Keratinocyte (primary cell): ENCODE measurements at regions not wholly inside any gene's neighbourhood (a gene's known extent, or its start where the extent isn't known, plus 50 kb on each side); places are given as distances from the start of the nearest gene placed in this dataset.
A peak's percentile ranks its signal among the peaks of the same experiment; 100 is the strongest.

Experiments used
- DNase-seq: peaks from one replicate; pipeline ENCODE4 v3.0.0-alpha.2; 2011; ENCODE audit warnings: low read depth, missing footprints, low spot score
- FAIRE-seq: peaks from 2 replicates; lab custom pipeline; 2011; peaks lifted over from hg19 to GRCh38; lab: Jason Lieb, UNC
- H2AFZ ChIP-seq: 2 replicates; pipeline ENCODE4 v1.6.0; 2012; ENCODE audit warnings: low read length, control low read depth, inconsistent platforms; ENCODE audit not compliant: control insufficient read depth
- H3K27ac ChIP-seq: 2 replicates; pipeline ENCODE4 v1.5.1; 2011; ENCODE audit warnings: low read length; ENCODE audit not compliant: control insufficient read depth, insufficient read depth
- H3K27me3 ChIP-seq: 3 replicates; pipeline ENCODE4 v1.6.0; 2011; ENCODE audit warnings: low read length; ENCODE audit not compliant: control insufficient read depth, insufficient read depth; ENCODE audit errors: extremely low read depth
- H3K36me3 ChIP-seq, 2 experiments: 2 replicates in 1 of 2; 3 replicates in 1 of 2; pipeline ENCODE4 v1.5.1; 2011; ENCODE audit warnings: low read length in 2 of 2, mild to moderate bottlenecking in 1 of 2; ENCODE audit not compliant: control insufficient read depth in 2 of 2, insufficient read depth in 2 of 2; ENCODE audit errors: extremely low read depth in 1 of 2
- H3K4me1 ChIP-seq: 3 replicates; pipeline ENCODE4 v1.5.1; 2011; ENCODE audit warnings: low read length; ENCODE audit not compliant: control insufficient read depth, insufficient read depth; ENCODE audit errors: extremely low read depth
- H3K4me2 ChIP-seq: 3 replicates; pipeline ENCODE4 v1.6.0; 2011; ENCODE audit warnings: low read depth, low read length; ENCODE audit not compliant: control insufficient read depth, insufficient read depth; ENCODE audit errors: extremely low read depth
- H3K4me3 ChIP-seq, 3 experiments: fragments of 200-600 bp in 1 of 3; sonication (generic) in 1 of 3; 2 replicates in 2 of 3; 3 replicates in 1 of 3; pipeline ENCODE4 v1.5.1; 2011 to 2016; ENCODE audit warnings: low read length in 3 of 3, mild to moderate bottlenecking in 3 of 3, control low read depth in 2 of 3, inconsistent platforms in 1 of 3, low read depth in 1 of 3, mixed read lengths in 1 of 3, mixed run types in 1 of 3, moderate library complexity in 1 of 3; ENCODE audit not compliant: control insufficient read depth in 2 of 3, insufficient read depth in 2 of 3; ENCODE audit errors: extremely low read depth in 1 of 3
- H3K79me2 ChIP-seq: 2 replicates; pipeline ENCODE4 v1.6.0; 2012; ENCODE audit warnings: low read length; ENCODE audit not compliant: control insufficient read depth, insufficient read depth
- H3K9ac ChIP-seq: 3 replicates; pipeline ENCODE4 v1.6.0; 2011; ENCODE audit warnings: low read length; ENCODE audit not compliant: control insufficient read depth, insufficient read depth; ENCODE audit errors: extremely low read depth
- H3K9me1 ChIP-seq: 3 replicates; pipeline ENCODE4 v1.6.0; 2011; ENCODE audit warnings: low read length; ENCODE audit not compliant: control insufficient read depth, insufficient read depth; ENCODE audit errors: extremely low read depth
- H3K9me3 ChIP-seq: 2 replicates; pipeline ENCODE4 v1.5.1; 2012; ENCODE audit warnings: low read depth, low read length; ENCODE audit not compliant: control insufficient read depth
- H4K20me1 ChIP-seq: 3 replicates; pipeline ENCODE4 v1.6.0; 2011; ENCODE audit warnings: low read length; ENCODE audit not compliant: control insufficient read depth, insufficient read depth; ENCODE audit errors: extremely low read depth
- CTCF ChIP-seq, 3 experiments: IDR thresholded peaks in 1 of 3; conservative IDR thresholded peaks in 1 of 3; optimal IDR thresholded peaks in 1 of 3; 2 replicates in 2 of 3; 3 replicates in 1 of 3; pipeline versions ENCODE3 to v1.5.1; 2011; ENCODE audit warnings: low read length in 3 of 3, mild to moderate bottlenecking in 3 of 3, moderate library complexity in 2 of 3, control low read depth in 1 of 3, inconsistent platforms in 1 of 3; ENCODE audit not compliant: insufficient read depth in 2 of 3; ENCODE audit errors: extremely low read depth in 1 of 3
- EZH2 ChIP-seq: IDR thresholded peaks from one replicate; pipeline ENCODE4 v1.6.1; 2012; ENCODE audit warnings: inconsistent platforms, mild to moderate bottlenecking, low read length, moderate library complexity
- dilution Hi-C: fragments of 300-500 bp; cut with MboI; formaldehyde crosslinking; loops from one replicate; pipeline ENCODE4 v1.7.0; 2020; ENCODE audit warnings: low sequenced_read_pairs; ENCODE audit not compliant: extremely low pct_ligation_motif_present

- no peaks in the 10 kb centered on the region for H4K20me1 ChIP-seq
- no peak overlapping the region for H3K27ac ChIP-seq
- TF ChIP-seq EZH2 (no peak), CTCF (optimal IDR thresholded peaks at IDR 0.05 in 1 of 3, IDR thresholded peaks at IDR 0.05 in 1 of 3, conservative IDR thresholded peaks at IDR 0.05 in 1 of 3; ENCODE audit: extremely low read depth in 1 of 3, insufficient read depth in 2 of 3, low read length in 3 of 3) (no peak)
- no peaks in the 10 kb centered on the region for H3K36me3 ChIP-seq
- H3K79me2 ChIP-seq: no peaks in the 10 kb centered on the region
- no peak overlapping the region for H2AFZ ChIP-seq
- H3K4me1 ChIP-seq: no peaks in the 10 kb centered on the region
- DNase-seq (no peak), FAIRE-seq (no peak)
- H3K4me3 ChIP-seq: no peak overlapping the region
- H3K4me2 ChIP-seq: no peak overlapping the region
- no peaks in the 10 kb centered on the region for H3K9me3 ChIP-seq
- no peak overlapping the region for H3K9ac ChIP-seq
- H3K27me3 ChIP-seq: no peaks in the 10 kb centered on the region
- dilution Hi-C loops: no loop called here
- H3K9me1 ChIP-seq: no peaks in the 10 kb centered on the region
Observed at GRCh38 chr11:81449588-81450156, 1284.0 kb downstream of the FAM181B start.

- no peak for DNase-seq
- Histone ChIP-seq H3K9ac (no peak overlapping the region), H2AFZ (no peak overlapping the region), H3K9me3 (peaks cover 1% of the 10 kb centered on the region), H3K79me2 (no peaks in the 10 kb centered on the region), H3K4me1 (no peaks in the 10 kb centered on the region), H3K27ac (no peak overlapping the region), H3K9me1 (no peaks in the 10 kb centered on the region), H3K36me3 (no peaks in the 10 kb centered on the region), H3K27me3 (no peaks in the 10 kb centered on the region), H3K4me2 (no peak overlapping the region), H4K20me1 (no peaks in the 10 kb centered on the region), H3K4me3 (no peak overlapping the region)
- dilution Hi-C loops: no loop called here
- FAIRE-seq: no peak
- TF ChIP-seq EZH2 (no peak), CTCF (optimal IDR thresholded peaks at IDR 0.05 in 1 of 3, IDR thresholded peaks at IDR 0.05 in 1 of 3, conservative IDR thresholded peaks at IDR 0.05 in 1 of 3; ENCODE audit: extremely low read depth in 1 of 3, insufficient read depth in 2 of 3, low read length in 3 of 3) (peak in 1 of 3 experiments; percentile 15)
Observed at GRCh38 chr11:81444297-81444696, 1289.4 kb downstream of the FAM181B start.
